BLaER1 treated with 17β-estradiol and CSF1 and Interleukin-3, amounts not matched to agents 10 nM and 100 nM (cell line): ENCODE measurements at regions not wholly inside any gene's neighbourhood (a gene's known extent, or its start where the extent isn't known, plus 50 kb on each side); places are given as distances from the start of the nearest gene placed in this dataset.

Experiments
- H3K27ac ChIP-seq, 11 experiments: shearing (Covaris generic); formaldehyde crosslinking; 2 replicates each; pipeline ENCODE4 v1.8.1; 2022
- H3K27me3 ChIP-seq, 11 experiments: shearing (Covaris generic); formaldehyde crosslinking; 2 replicates each; pipeline ENCODE4 v1.8.1; 2022
- H3K36me3 ChIP-seq, 11 experiments: shearing (Covaris generic); formaldehyde crosslinking; 2 replicates each; pipeline ENCODE4 v1.8.1; 2022
- H3K4me1 ChIP-seq, 10 experiments: shearing (Covaris generic); formaldehyde crosslinking; 2 replicates each; pipeline ENCODE4 v1.8.1; 2022
- H3K4me2 ChIP-seq, 11 experiments: shearing (Covaris generic); formaldehyde crosslinking; 2 replicates each; pipeline ENCODE4 v1.8.1; 2022
- H3K4me3 ChIP-seq, 10 experiments: shearing (Covaris generic); formaldehyde crosslinking; 2 replicates each; pipeline ENCODE4 v1.8.1; 2022
- H3K9ac ChIP-seq, 11 experiments: shearing (Covaris generic); formaldehyde crosslinking; 2 replicates each; pipeline ENCODE4 v1.8.1; 2022
- H3K9me3 ChIP-seq, 11 experiments: shearing (Covaris generic); formaldehyde crosslinking; replicated peaks in 1 of 11; 2 replicates each; pipeline ENCODE4 v1.8.1; 2022
- H4K20me1 ChIP-seq, 11 experiments: shearing (Covaris generic); formaldehyde crosslinking; 2 replicates each; pipeline ENCODE4 v1.8.1; 2022
- Cebpa-rat ChIP-seq, 11 experiments: shearing (Covaris generic); IDR thresholded peaks; 2 replicates each; pipeline ENCODE4 v1.8.1; 2022

DNA sequence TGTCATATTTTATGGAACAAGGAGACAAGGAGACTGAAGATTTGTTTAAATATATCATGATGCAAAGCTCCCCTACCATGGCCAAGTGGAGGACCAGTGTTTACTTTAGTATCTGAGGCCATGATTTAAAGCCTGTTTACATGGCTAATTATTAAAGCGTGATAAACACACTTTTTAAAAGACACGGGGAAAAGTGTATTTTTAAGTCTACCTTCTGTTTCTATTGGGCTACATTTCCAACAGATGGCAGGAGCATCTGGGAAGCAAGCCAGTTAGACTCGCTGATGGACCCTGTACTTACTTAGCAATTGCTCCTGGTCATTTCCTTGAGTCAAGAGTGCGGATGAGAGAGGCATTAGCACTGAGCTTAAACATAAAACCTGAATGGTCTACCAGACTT is 480.3 kb upstream of the SEMA6A start:
- H3K27ac ChIP-seq = no peak overlapping the region
- H3K4me2 ChIP-seq = no peak overlapping the region
- H4K20me1 ChIP-seq = no peaks in the 10 kb centered on the region
- H3K36me3 ChIP-seq = no peaks in the 10 kb centered on the region
- no peaks in the 10 kb centered on the region for H3K27me3 ChIP-seq
- H3K4me3 ChIP-seq = no peak overlapping the region
- H3K9me3 ChIP-seq = no peaks in the 10 kb centered on the region
- no peak for TF ChIP-seq Cebpa-rat (IDR thresholded peaks at IDR 0.05)
- H3K4me1 ChIP-seq = no peaks in the 10 kb centered on the region
- H3K9ac ChIP-seq = no peak overlapping the region

- Histone ChIP-seq H3K27me3 (no peaks in the 10 kb centered on the region), H3K36me3 (no peaks in the 10 kb centered on the region), H3K27ac (no peak overlapping the region), H3K4me2 (no peak overlapping the region), H3K9ac (no peak overlapping the region), H4K20me1 (no peaks in the 10 kb centered on the region), H3K4me3 (no peak overlapping the region), H3K4me1 (no peaks in the 10 kb centered on the region), H3K9me3 (no peaks in the 10 kb centered on the region)
- TF ChIP-seq Cebpa-rat (IDR thresholded peaks at IDR 0.05) = no peak
Observed at GRCh38 chr5:117054141-117054540, 479.5 kb upstream of the SEMA6A start.

DNA sequence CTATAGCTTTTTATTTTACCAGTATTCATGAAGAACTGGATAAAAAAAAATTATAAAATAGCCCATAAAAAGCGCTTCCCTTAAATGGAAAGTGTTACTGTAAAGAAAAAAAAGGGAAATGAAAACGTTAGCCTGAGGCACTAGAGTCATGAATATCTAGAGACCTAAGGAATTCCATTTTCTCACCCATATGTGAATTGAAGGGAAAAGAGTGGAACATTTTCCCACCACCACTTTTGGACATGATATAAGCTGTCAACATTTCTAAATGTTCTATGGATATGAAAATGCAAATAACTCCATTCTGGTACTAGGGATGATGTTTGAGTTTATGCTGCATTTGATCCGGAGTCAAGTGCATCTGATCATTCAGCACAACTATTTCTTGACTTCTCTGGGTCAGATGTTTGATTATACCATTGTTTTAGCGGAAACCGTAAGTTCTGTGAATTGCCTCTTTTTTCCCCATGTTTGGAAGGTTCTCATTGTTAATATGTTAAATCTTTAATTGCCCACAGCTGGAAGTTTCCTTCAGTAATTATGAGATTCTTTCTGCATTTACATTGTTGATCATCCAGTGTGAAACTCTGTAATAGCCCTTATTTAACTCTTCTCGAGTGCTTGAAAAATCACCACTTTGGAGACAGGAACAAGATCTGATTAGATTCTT is 467.4 kb upstream of the SEMA6A start:
- no peaks in the 10 kb centered on the region for H3K9me3 ChIP-seq
- H3K36me3 ChIP-seq = no peaks in the 10 kb centered on the region
- H3K4me2 ChIP-seq = no peak overlapping the region
- H3K27me3 ChIP-seq = no peaks in the 10 kb centered on the region
- H3K4me3 ChIP-seq = no peak overlapping the region
- H3K4me1 ChIP-seq = no peaks in the 10 kb centered on the region
- no peak overlapping the region for H3K27ac ChIP-seq
- no peaks in the 10 kb centered on the region for H4K20me1 ChIP-seq
- H3K9ac ChIP-seq = no peak overlapping the region
- TF ChIP-seq Cebpa-rat (IDR thresholded peaks at IDR 0.05) = no peak

DNA sequence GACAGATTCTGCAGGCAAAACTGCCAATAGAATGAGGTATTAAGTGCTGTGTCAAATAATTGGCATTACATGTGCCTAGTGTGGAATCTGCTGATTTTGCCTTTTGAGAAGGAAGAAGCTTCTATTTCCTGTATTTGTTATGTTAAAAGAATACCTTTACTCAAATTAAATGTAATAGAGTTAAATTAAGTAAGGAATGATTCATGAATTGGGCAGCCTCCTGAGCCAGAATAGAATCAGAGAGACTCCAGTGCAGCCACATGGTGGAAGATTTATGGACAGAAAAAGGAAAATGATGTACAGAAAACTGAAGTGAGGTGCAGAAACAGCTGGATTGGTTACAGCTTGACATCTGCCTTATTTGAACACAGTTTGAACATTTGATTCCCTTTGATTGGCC is 464.4 kb upstream of the SEMA6A start:
- TF ChIP-seq Cebpa-rat (IDR thresholded peaks at IDR 0.05) = no peak
- Histone ChIP-seq H3K36me3 (no peaks in the 10 kb centered on the region), H4K20me1 (no peaks in the 10 kb centered on the region), H3K4me1 (no peaks in the 10 kb centered on the region), H3K4me2 (no peak overlapping the region), H3K9ac (no peak overlapping the region), H3K9me3 (no peaks in the 10 kb centered on the region), H3K27ac (no peak overlapping the region), H3K27me3 (no peaks in the 10 kb centered on the region), H3K4me3 (no peak overlapping the region)

DNA sequence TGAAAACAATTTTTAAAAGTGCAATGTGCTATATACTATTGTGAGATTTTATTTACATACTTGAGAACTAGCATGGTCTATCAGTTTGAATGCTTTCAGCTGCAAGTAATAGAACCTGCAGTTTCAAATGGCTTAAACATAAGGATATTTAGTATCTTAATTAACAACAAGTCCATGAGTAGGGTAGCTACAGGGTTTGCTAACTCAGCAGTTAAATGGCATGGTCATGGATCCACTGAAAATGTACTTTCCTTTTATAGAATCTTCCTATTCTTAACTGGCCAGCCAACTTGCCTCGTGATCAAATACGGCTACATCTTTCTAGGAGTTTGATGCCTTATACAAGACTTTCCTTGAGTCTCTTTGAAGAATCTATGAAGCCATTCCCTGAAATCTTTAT is 452.8 kb upstream of the SEMA6A start:
- no peaks in the 10 kb centered on the region for H3K36me3 ChIP-seq
- no peak for TF ChIP-seq Cebpa-rat (IDR thresholded peaks at IDR 0.05)
- H3K27ac ChIP-seq = no peak overlapping the region
- no peak overlapping the region for H3K4me3 ChIP-seq
- no peaks in the 10 kb centered on the region for H3K9me3 ChIP-seq
- no peak overlapping the region for H3K9ac ChIP-seq
- no peaks in the 10 kb centered on the region for H3K27me3 ChIP-seq
- peaks cover 0 to 7% (median 0%) of the 10 kb centered on the region in 10 experiments; a peak in 1 of 20 replicates for H3K4me1 ChIP-seq
- no peak overlapping the region for H3K4me2 ChIP-seq
- H4K20me1 ChIP-seq = no peaks in the 10 kb centered on the region

- no peak overlapping the region for H3K4me2 ChIP-seq
- H3K27ac ChIP-seq = no peak overlapping the region
- no peaks in the 10 kb centered on the region for H3K27me3 ChIP-seq
- peaks cover 0 to 5% (median 0%) of the 10 kb centered on the region in 10 experiments; a peak in 1 of 20 replicates for H3K4me1 ChIP-seq
- H4K20me1 ChIP-seq = no peaks in the 10 kb centered on the region
- H3K9ac ChIP-seq = no peak overlapping the region
- no peak overlapping the region for H3K4me3 ChIP-seq
- no peaks in the 10 kb centered on the region for H3K36me3 ChIP-seq
- no peak for TF ChIP-seq Cebpa-rat (IDR thresholded peaks at IDR 0.05)
- H3K9me3 ChIP-seq = no peaks in the 10 kb centered on the region
Observed at GRCh38 chr5:117020999-117021398, 446.4 kb upstream of the SEMA6A start.

DNA sequence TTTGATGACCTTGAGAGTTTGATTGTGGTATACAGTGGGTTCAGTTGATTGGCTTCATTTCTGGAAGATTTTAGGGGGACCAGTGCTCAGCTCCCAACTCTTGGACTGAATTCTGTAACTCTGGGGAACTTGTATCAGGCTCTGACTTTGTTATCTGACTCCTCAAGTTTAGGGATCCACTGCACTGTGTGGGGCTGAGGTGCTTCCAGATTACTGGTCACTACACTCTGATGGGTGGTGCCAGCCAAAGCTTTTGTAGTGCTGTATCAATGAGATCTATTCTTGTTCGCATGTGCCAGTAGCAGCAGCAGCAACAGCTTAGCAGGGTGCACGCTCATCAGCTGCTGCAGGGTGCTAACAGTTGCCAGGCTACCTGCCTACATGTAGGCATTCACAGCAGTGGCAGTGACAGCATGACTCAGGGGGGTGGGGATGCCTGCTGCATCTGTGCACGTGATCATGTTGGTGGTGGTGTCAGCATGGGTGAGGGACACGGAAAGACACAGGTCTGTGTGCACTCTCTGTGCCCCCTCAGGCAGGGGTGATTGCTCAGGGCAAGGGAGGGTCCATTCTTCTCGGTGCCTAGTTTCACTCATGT is 438.8 kb upstream of the SEMA6A start:
- no peak for TF ChIP-seq Cebpa-rat (IDR thresholded peaks at IDR 0.05)
- Histone ChIP-seq H4K20me1 (no peaks in the 10 kb centered on the region), H3K9ac (no peak overlapping the region), H3K4me2 (no peak overlapping the region), H3K36me3 (no peaks in the 10 kb centered on the region), H3K9me3 (peaks cover 0 to 17% (median 11%) of the 10 kb centered on the region in 11 experiments; a peak in 12 of 22 replicates), H3K4me1 (no peaks in the 10 kb centered on the region), H3K27me3 (no peaks in the 10 kb centered on the region), H3K4me3 (no peak overlapping the region), H3K27ac (no peak overlapping the region)

- Histone ChIP-seq H3K9me3 (peaks cover 0 to 17% (median 11%) of the 10 kb centered on the region in 11 experiments; a peak in 12 of 22 replicates), H3K4me1 (no peaks in the 10 kb centered on the region)
- no peak for TF ChIP-seq Cebpa-rat (IDR thresholded peaks at IDR 0.05)
Observed at GRCh38 chr5:117010574-117010973, 436.0 kb upstream of the SEMA6A start.

DNA sequence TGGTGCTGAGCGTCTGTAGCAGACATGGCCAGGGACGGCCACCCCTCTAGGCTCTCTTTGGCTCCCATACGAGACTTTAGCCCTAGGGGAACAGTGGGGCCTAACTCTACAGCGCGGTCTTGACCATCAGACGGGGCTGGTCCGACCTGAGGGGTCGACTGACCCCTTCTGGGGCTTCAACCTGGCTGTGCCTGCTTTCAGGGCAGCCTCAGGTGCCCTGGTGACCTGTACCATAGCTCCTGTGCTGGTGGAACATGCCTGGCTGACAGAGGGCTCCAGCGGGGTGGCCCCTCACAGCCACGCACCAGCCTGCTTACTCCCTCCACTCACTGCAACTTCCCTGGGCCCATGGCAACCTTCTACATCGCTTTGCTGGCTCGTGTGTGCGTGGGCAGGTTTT is 423.4 kb upstream of the SEMA6A start:
- Histone ChIP-seq H3K4me3 (no peak overlapping the region), H3K9ac (no peak overlapping the region), H3K9me3 (peaks cover 0 to 14% (median 11%) of the 10 kb centered on the region in 11 experiments; a peak in 11 of 22 replicates), H4K20me1 (no peaks in the 10 kb centered on the region), H3K27me3 (no peaks in the 10 kb centered on the region), H3K27ac (no peak overlapping the region), H3K4me2 (no peak overlapping the region), H3K36me3 (no peaks in the 10 kb centered on the region), H3K4me1 (no peaks in the 10 kb centered on the region)
- no peak for TF ChIP-seq Cebpa-rat (IDR thresholded peaks at IDR 0.05)

More at GRCh38 chr5:117010574-117010973, 436.0 kb upstream of the SEMA6A start:
- Histone ChIP-seq H3K4me2 (no peak overlapping the region), H4K20me1 (no peaks in the 10 kb centered on the region), H3K9ac (no peak overlapping the region), H3K4me3 (no peak overlapping the region), H3K27me3 (no peaks in the 10 kb centered on the region), H3K36me3 (no peaks in the 10 kb centered on the region), H3K27ac (no peak overlapping the region)

GRCh38 chr5:116992681-116993080 is 418.1 kb upstream of the SEMA6A start:
- Histone ChIP-seq H3K4me3 (no peak overlapping the region), H3K9ac (no peak overlapping the region), H3K36me3 (no peaks in the 10 kb centered on the region), H3K4me1 (no peaks in the 10 kb centered on the region), H3K4me2 (no peak overlapping the region), H4K20me1 (no peaks in the 10 kb centered on the region), H3K27ac (no peak overlapping the region), H3K9me3 (no peaks in the 10 kb centered on the region), H3K27me3 (no peaks in the 10 kb centered on the region)
- TF ChIP-seq Cebpa-rat (IDR thresholded peaks at IDR 0.05) = no peak
